GM19328 (cell line): ENCODE measurements at regions not wholly inside any gene's neighbourhood (a gene's known extent, or its start where the extent isn't known, plus 50 kb on each side); places are given as distances from the start of the nearest gene placed in this dataset.

Source experiments
- ATAC-seq: cut with Tn5 transposase; IDR thresholded peaks from one replicate; pipeline ENCODE4 v1.9.1; 2021; ENCODE audit warnings: mild to moderate bottlenecking, moderate library complexity; ENCODE audit not compliant: unreplicated experiment

DNA sequence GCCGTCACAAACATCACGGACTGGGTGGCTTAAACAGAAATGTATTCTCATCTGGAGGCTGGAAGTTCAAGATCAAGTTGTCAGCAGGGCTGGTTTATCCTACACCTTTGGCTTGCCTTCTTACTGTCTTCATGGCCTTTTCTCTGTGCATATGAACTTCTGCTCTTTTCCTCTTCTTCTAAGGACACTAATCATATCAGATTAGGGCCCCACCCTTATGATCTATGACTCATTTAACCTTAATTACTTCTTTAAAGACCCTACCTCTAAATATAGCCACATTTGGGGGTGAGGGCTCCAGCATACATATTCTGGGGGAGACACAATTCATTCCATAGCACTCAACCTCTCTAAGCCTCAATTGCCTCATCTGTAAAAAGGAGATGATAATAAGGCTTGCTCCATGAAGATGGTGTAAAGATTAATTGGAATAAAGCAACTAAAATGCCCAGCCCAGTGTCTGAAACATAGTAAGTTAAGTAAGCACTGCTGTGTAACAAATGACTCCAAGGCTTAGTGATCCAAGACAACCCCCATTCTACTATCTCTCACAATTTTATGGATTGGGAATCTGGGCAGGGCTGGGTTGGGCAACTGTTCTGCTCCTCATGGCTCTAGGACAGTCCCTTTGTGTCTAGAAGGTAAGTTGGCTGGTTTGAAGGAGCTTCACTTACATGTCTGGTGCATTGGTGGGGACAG is 119.8 kb downstream of the BANF2 start:
- ATAC-seq, result no peak

DNA sequence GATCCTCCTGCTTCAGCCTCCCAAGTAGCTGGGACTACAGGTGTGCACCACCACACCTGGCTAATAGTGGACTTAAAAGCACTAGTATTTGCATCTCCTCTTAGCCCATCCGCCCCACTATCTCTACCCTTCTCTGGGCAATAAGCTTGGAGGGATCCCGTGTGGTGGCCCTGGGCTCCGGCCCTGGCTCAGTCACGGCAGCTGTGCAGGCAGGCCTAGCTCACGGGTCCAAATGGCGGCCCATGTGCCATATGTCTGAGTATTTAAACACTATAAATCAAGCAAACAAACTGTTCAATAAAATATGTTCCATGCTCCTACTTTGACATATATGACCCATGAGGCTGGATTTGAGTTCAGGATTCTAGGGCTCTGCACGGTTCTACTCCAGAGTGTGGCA is 118.4 kb downstream of the BANF2 start:
- no peak for ATAC-seq

DNA sequence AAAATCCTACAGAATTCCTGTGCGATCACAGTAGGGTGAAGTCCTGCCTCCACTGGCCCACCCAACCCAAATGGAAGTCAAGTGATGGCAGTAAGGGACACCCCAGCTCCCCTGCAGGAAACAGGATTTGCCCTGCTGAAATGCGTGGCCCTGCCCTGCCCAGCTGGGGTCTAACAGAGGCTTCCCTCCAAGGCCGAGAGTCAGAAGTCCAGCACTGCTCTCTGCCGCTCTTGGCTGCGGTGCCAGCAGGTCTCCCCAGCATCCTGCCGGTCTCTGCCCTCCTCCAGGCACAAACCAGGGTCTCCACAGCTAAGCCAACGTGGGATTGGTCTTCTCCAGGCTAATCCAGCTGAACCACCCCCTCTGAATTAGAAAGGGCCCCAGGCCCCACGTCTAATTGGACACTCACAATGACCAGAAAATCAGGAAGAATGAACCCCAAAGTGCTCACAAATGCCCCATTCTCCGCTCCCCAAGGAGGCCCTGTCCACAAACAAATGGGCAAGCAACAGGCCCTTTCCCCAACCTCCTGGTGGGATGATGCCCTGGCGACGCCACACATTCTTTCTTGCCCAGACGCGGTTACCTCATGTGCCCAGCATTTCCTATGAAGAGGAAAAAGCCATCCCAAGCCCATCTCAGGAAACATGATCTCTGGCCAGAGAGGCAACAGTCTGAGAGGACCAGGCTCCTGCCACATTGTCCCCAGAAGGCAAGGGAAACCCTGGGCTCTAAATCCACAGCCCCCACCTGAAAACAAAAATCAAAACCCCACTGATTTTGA is 117.2 kb downstream of the BANF2 start:
- no peak for ATAC-seq

DNA sequence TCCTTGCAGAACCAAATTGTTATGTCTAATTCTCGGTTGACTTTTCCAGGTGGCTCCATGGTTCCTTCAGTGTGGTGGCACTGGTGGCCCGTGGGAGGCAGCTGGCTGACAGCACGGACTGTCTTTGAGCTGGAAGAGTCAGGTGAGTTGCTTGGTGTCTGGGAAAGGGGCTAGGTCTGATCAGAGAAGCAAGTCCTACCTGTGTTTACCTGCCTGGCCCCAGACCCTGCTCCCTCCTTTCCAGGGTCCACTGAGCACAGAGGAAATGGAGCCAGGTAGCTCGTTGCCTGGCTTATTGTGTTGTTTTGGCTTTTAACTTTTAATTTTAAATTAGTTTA is 111.8 kb downstream of the BANF2 start:
- no peak for ATAC-seq

DNA sequence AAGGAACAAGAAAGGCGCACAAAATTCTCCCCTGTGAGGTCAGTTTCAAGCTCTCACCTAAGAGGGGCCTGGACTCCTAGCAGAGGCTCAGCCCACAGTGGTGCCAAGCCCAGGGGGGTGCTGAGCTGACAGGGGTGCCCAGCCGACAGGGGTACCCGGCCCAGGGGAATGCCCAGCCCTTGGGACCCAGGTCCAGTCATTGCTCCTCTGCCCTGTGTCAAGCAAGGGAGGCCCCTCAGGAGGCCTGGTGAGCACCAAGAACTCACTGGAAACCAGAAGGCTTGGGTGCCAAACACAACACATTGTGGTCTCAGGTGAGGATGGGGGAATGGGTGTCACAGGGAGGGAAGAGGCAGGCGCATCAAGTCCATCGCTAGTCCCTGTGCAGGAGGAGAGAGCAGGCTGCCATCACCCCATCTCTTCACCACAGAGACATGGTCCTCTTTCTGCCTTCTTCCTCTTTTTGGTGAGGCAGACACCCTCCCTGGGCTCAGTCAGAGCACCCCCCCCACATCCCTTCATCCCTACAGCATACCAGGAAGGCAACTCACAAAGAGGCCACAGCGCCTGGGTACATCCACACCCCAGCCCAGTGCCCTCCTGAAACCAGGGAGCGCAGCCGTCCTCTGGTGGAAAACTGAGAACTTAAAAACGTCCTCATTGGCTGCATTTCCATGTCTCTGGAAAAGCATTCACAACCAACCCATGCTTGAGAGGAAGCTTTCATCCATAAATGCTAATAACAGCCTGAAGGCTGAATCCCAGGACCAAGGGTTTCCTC is 111.3 kb downstream of the BANF2 start:
- no peak for ATAC-seq

DNA sequence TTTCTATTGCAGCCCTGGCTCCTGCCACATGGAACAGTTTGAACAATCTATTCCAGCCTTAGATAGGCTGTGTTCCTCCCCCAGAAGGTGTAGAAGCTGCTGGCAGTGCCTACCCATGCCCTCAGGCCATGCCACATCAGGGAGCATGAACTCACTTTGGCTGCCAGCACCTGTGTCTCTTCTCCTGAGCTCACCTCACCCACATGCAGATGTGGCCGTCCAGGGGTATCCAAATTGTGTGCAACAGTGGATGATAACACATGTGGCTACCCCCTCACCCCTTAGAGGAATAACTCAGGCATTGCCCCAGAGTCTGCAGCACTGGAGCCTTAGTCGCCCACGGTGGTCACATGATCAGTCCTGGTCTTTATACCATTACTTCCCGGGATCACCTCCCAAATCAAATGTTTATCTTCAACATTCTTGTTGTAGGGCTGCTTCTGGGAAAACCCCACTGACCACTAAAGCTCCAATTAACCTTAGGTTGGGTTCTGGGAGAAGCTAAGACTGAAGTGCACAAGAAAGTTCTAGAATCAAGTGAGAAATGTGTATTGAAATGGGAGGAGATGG is 110.4 kb downstream of the BANF2 start:
- no peak for ATAC-seq

DNA sequence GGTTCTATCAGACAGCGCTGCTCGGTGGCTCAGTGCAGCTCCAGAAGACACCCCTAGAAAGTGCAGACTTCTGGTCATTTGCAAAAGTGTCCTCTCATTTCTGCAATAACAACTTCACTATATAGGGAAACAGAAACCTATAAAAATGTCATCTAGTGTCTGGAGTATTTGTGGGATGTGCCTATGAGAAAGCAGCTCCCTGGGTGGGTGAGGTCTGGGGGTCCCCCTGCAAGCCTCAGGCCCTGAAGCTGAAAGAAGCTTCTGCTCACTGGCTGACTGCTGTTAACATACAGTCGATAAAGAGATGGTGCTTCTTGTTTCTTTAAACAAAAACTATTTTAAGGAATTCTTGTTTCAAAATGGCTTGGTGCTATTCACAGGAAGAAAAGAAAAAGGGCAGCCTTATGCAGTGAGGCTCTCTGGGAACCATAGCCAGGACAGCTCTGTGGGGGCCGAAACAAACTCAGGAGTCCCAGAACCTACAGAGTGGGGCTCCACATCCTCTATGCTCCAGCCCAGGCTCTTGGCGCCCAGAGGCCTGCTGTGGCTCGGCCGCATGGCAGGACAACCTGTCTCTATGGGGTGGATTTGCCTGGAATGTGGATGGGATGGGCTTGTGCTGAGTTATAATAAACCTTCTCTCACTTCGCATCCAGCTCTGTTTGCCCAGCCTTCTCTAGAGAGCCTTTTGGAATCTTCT is 109.7 kb downstream of the BANF2 start:
- no peak for ATAC-seq

DNA sequence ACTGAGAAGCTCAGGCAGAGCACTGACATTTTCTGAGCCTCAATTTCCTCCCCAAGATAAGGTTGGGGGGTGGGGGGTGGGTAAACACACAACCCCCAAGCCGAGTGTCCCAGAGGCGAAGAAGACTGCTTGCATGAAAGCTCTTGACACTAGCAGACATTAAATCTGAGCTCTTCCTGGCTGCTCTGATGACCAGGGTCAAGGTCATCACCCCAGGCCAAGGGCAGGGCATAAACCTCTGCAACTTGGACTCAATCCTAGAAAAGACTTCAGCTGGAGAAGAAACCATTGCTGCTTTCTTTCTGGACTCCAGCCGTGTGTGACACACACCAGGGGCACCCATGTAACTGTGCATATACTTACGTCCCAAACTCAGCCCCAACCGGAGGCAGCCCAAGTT is 109.0 kb downstream of the BANF2 start:
- no peak for ATAC-seq

DNA sequence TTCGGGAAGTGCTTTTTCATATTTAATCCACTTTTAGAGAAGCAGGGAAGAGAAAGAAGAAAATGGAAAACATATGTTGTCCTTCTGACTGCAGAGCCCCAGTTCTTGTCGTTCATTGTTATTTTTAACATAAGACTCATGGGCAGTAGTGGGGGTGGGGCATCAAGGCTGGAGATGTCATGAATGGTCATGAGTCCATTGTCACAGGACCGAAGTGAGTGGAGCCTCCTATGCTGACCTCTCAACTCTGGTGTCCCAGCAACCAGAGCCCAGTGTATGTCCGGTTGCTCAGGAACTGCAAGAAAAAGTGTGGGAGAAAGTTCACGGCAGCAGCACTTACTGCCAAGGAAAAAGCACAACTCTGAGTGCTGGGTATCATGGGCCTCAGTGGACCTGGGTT is 108.6 kb downstream of the BANF2 start:
- ATAC-seq, result no peak

DNA sequence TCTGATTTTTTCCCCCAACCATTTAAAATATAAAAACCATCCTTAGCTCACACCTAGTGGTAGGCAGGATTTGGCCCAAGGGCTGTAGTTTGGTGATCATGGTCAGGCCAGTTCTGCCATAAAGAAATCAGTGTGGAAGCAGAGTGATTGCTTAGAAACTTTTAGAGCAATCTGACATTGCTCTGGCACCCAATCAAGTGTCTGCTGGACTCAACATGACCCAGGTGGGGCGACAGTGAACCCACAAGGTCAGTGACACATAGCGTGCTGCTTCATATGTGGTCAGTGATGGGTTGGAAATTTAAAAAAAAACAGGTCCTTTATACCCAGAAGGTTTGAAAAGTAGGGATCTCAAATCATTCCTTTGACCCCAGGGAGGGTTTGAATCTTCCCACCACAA is 107.9 kb downstream of the BANF2 start:
- ATAC-seq, result no peak

DNA sequence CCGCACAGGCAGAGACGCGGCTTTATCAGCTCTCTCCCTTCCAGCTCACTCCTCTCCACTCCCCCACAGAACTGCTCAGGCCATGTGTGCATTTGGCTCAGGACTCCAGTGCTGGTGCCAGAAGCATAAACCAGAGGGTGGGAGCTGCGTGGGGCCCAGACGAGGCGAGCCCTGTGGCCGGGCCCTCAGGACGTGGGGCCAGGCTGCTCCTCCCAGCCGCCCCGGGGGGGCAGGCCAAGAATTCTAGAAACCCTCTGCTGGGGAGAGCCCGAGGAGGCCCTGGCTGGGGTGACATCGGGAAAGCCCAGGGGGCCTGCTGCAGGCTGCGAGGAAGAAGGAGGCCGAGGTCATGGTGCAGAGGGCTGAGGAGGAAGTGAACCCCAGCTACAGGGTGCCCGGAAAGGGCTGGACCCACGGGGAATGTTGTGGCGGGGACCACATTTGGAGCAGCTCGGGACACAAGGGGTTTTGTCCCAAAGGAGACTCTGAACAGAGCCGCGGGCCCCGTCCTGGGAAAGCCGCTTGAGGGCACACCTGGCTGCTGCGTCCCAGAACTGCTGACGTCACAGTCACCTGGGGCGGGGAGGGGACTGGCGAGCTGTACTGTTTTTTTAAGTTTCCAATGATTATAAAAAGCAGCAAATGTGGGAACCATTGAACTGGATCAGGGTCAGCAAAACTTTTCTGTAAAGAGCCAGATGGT is 107.1 kb downstream of the BANF2 start:
- no peak for ATAC-seq

DNA sequence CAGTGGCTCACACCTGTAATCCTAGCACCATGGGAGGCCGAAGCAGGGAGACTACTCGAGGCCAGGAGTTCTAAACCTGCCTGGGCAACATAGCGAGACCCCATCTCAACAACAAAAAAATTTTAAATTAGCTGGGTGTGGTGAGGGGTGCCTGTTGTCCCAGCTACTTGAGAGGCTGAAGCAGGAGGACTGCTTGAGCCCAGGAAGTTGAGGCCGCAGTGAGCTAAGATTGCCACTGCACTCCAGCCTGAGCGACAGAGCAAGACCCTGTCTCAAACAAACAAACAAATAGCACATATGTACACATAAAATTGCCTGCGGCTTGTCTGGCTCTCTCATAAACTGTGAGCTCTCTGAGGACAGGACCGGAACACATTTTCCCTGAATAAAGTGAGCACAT is 106.3 kb downstream of the BANF2 start:
- no peak for ATAC-seq

DNA sequence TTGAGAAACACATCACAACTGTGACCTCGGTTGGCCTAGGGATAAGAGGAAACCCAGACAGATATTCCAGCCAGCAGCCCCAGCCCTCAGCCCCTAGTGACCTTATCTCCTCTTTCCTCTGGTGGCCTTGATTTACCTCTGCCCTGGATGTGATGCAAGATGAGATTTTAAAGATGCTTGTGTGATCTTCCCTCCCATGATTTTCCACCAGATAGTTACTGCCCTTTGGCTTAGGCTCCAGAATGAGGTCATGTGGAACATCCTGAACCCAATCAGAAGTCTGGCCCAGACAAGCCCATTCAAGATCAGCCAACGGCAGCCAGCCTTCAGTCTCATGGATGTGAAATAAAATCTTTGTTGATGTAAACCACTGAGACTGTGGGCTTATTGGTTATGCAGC is 104.0 kb downstream of the BANF2 start:
- no peak for ATAC-seq

DNA sequence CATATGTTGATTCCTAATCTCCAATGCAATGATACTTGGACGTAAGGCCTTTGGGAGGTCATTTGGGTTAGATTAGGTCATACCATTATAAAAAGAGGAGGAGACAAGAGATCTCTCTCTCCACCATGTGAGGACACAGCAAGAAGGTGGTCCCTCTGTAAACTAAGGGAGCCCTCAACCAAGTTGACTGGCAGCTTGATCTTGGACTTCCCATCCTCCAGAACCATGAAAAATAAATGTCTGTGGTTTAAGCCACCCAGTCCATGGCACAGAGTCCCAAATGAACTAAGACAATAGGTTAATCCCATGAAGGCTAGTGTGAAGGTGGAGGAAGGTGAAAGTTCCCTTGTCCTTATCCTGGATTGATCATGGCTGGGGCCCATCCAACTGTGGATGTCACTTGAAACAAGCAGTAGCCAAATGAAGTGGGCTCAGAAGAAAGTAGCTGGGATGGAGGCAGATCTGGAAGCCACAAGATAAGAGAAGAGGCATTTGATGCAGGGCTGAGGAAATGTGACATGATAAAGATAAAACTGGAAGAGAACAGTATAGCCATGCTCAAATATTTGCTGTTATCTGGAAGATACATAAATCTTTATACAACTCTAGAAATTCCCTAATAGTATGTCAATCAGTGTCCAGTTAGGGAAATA is 99.9 kb downstream of the BANF2 start:
- no peak for ATAC-seq

DNA sequence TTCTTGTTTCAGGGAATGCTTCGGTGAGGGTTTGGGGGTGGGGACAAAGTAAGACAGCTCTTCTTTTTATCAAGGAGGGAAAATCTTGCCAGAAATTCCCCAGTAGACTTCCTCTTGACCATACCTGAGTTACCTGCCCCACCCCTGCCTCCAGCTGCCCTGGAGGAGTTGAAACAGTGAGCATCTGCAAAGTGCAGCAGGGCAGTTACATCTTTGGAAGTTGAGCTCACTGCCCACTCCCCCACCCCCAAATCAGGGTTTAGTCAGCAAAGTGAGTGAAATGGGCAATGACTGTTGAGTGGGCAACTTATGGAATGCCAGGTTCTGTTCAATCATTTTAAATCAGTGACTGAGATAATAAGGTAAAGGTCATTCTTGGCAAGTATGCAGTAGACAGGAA is 98.8 kb downstream of the BANF2 start:
- no peak for ATAC-seq

DNA sequence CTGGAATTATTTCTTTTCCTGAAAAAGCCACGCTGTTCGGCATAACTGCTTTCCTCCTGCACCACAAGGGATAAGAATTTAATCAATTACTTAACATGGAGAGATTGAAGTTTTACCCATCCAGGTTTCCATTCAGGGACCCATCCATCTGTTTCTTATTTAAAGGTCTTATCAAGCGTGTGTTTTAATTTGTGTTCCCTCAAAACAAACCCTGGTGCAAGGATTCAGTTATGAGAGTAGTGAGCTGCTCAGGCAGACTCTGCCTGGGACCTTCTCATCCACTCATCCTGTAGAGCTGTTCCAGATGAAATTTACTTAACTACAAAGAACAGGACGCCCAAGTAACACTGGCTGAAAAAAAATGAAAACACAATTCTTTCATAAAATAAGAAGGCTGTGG is 97.8 kb downstream of the BANF2 start:
- no peak for ATAC-seq

DNA sequence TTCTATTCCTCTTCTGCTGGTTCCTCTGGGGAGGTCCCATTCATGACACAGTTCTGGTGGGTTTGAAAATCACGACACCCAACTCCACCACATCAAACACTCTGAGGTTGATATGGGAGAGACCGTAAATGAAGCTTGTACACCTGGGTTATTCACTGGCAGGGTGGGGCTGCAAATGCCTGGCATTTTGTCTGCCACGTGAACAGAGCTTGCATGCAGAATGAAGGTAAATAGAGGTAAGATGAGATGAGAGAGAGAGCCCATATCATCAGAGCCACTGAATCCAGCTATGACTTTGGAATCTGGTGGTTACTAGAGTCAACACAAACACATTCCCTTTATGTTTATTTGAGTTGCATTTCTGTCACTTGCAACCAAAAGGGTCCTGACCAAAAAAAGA is 97.4 kb downstream of the BANF2 start:
- no peak for ATAC-seq

DNA sequence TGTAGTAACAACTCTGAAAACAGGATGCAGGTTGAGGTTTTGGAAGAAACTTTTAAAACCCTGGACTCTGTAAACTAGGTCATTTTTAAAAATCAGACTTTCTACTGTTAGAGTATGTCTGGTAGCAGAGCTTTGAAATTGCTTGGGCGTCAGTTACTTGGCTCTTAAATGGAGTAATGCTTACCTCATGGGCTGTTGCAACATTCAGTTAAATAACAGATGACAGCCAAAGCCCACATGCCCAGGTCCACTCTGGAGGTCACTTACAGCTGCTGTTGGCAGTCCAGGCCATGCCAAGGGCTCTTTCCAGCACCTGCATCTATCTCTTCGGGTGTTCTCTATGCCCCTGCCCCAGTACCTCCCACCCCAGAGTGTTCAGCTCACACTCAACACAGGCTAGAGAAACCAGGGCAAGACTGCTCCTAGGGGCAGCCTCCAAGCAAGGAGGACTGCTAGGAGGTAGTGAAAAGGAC is 96.4 kb downstream of the BANF2 start:
- no peak for ATAC-seq

DNA sequence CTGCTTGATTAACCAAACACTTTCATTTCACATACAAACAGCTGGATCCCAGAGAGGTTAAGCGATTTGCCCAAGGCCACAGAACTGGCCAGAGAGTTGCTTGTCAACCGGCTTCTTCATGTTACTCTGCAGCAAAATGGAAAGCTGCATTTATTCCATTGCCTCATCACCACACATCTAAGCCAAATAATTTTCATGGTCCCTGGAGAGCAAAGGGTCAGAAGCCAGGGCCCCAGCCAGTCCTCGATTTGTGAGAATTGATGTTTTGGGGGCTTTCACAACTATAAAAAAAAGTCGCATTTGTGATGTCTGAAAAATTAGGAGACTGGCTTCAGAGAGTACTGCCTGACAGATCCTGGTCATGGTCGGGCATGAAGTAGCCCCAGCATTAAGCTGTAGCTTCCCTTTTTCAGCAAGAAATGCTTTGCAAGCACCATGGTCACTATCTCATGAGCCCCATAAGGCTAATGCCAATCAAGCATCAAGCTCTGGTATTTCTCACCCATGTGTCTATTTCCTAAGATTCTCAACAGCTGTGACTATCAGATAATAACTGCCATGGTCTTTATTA is 95.8 kb downstream of the BANF2 start:
- no peak for ATAC-seq
